OCI-LY7 (cell line): ENCODE measurements at regions not wholly inside any gene's neighbourhood (a gene's known extent, or its start where the extent isn't known, plus 50 kb on each side); places are given as distances from the start of the nearest gene placed in this dataset.

Experiments used
- BruUV-seq: library from RNA; stranded (reverse); fragments of 400-500 nt; replicated peaks from 2 replicates; lab custom pipeline; 2021; lab: Mats Ljungman, UMichigan
- CTCF ChIA-PET: fragments of 300-600 bp; sonication (Branson Sonifier 250); formaldehyde crosslinking; loops from one replicate; lab custom pipeline; 2022; ENCODE audit warnings: antibody characterized with exemption; ENCODE audit not compliant: unreplicated experiment; lab: Charles Lee
- POLR2A ChIA-PET: fragments of 300-600 bp; sonication (Branson Sonifier 250); formaldehyde crosslinking; loops from one replicate; lab custom pipeline; 2022; ENCODE audit warnings: antibody characterized with exemption; lab: Charles Lee
- DNase-seq: peaks from one replicate; pipeline ENCODE4 v3.0.0-alpha.2; 2015; ENCODE audit warnings: low spot score
- H2AFZ ChIP-seq: fragments of 200-600 bp; sonication (generic), shearing (Covaris generic); 2 replicates; pipeline ENCODE4 v1.6.1; 2014; ENCODE audit warnings: mild to moderate bottlenecking, antibody characterized with exemption, low read length, moderate library complexity
- H3K27ac ChIP-seq: fragments of 200-600 bp; sonication (generic); 2 replicates; pipeline ENCODE4 v1.5.1; 2014; ENCODE audit warnings: mixed run types, low read depth, mild to moderate bottlenecking, moderate library complexity, low read length, inconsistent platforms; ENCODE audit not compliant: poor library complexity, severe bottlenecking
- H3K36me3 ChIP-seq: fragments of 200-600 bp; sonication (generic); 2 replicates; pipeline ENCODE4 v1.6.1; 2014; ENCODE audit warnings: mild to moderate bottlenecking, antibody characterized with exemption, low read length, moderate library complexity, mixed read lengths; ENCODE audit not compliant: insufficient read depth
- H3K4me1 ChIP-seq: fragments of 200-600 bp; sonication (generic); 2 replicates; pipeline ENCODE4 v1.5.1; 2014; ENCODE audit warnings: mild to moderate bottlenecking, low read length; ENCODE audit not compliant: insufficient read depth, poor library complexity, severe bottlenecking
- H3K4me2 ChIP-seq: fragments of 200-600 bp; sonication (generic); 2 replicates; pipeline ENCODE4 v1.6.1; 2014; ENCODE audit warnings: mild to moderate bottlenecking, low read length
- H3K4me3 ChIP-seq: fragments of 200-600 bp; sonication (generic); 2 replicates; pipeline ENCODE4 v1.5.1; 2014; ENCODE audit warnings: mild to moderate bottlenecking, low read depth, low read length; ENCODE audit not compliant: poor library complexity, severe bottlenecking
- H3K79me2 ChIP-seq: fragments of 200-600 bp; sonication (generic); 2 replicates; pipeline ENCODE4 v1.6.1; 2016; ENCODE audit warnings: low read depth, mild to moderate bottlenecking, low read length, moderate library complexity, mixed read lengths; ENCODE audit not compliant: insufficient read depth
- H3K9me2 ChIP-seq: fragments of 200-600 bp; sonication (generic); 2 replicates; pipeline ENCODE4 v1.6.1; 2016; ENCODE audit warnings: mild to moderate bottlenecking, low read length, mixed read lengths; ENCODE audit not compliant: insufficient read depth
- H3K9me3 ChIP-seq: fragments of 200-600 bp; sonication (generic); 2 replicates; pipeline ENCODE4 v1.6.1; 2014; ENCODE audit warnings: mild to moderate bottlenecking, mixed run types, low read length, mixed read lengths
- H4K20me1 ChIP-seq: fragments of 200-600 bp; sonication (generic); 2 replicates; pipeline ENCODE4 v1.6.1; 2014; ENCODE audit warnings: mild to moderate bottlenecking, antibody characterized with exemption, low read length, moderate library complexity, mixed read lengths; ENCODE audit not compliant: insufficient read depth
- CTCF ChIP-seq: fragments of 200-600 bp; sonication (generic); conservative IDR thresholded peaks from 2 replicates; pipeline ENCODE4 v1.5.1; 2014; ENCODE audit warnings: mild to moderate bottlenecking, antibody characterized with exemption, low read length, moderate library complexity, mixed read lengths
- EZH2phosphoT487 ChIP-seq: fragments of 200-600 bp; sonication (generic); IDR thresholded peaks from 2 replicates; pipeline ENCODE4 v1.6.1; 2018; ENCODE audit warnings: low read depth, borderline replicate concordance, mild to moderate bottlenecking, mixed run types, antibody characterized with exemption, low read length, moderate library complexity, mixed read lengths
- intact Hi-C: fragments of 100-400 bp; cut with micrococcal nuclease; formaldehyde crosslinking; loops from one replicate; pipeline ENCODE4 v1.10.0; 2022; ENCODE audit not compliant: unreplicated experiment

- no peak for TF ChIP-seq CTCF
- no peak for TF ChIP-seq EZH2phosphoT487
- Histone ChIP-seq H3K36me3 (no peaks in the 10 kb centered on the region), H3K4me2 (no peak overlapping the region), H2AFZ (no peak overlapping the region), H3K4me3 (no peak overlapping the region), H3K27ac (no peak overlapping the region), H3K9me3 (no peaks in the 10 kb centered on the region), H3K9me2 (no peaks in the 10 kb centered on the region), H3K4me1 (no peaks in the 10 kb centered on the region), H4K20me1 (no peaks in the 10 kb centered on the region), H3K79me2 (no peaks in the 10 kb centered on the region)
- intact Hi-C loops, result no loop called here
- no TSS peak for BruUV-seq
- CTCF ChIA-PET, result no interaction called here
- POLR2A ChIA-PET, result no interaction called here
- no peak for DNase-seq
Observed at GRCh38 chr3:144762091-144762490, 790.5 kb downstream of the DIPK2A start.

DNA sequence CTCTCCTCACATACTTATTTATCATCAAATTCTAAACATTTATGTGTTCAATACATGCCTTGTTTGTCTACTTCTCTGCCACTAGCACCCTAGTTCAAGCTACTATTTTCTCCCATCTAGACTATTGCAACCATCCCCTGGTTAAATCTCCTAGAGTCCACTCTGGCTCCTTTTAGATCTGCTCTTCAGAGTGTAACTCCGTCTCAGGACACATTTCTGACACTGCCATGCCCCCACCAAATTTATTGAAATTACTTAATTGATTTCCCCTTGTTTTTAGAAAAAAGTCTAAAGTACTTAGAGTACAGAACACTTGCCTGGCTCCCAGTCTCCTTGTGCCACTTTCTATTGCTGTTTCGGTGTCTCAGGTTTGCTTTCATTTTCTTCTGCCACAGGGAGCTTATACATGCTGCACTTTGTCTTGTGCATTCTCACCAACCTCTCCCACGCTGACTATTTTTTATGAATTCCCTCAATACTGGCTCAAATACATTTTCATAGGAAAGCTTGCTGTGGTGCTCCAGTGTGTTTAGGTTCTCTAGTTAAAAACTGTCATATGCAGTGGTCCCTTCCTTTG, 792.3 kb downstream of the DIPK2A start:
- no peak overlapping the region for H2AFZ ChIP-seq
- no peaks in the 10 kb centered on the region for H3K36me3 ChIP-seq
- no TSS peak for BruUV-seq
- CTCF ChIA-PET, result no interaction called here
- no peaks in the 10 kb centered on the region for H3K79me2 ChIP-seq
- H3K9me2 ChIP-seq, result no peaks in the 10 kb centered on the region
- no peaks in the 10 kb centered on the region for H4K20me1 ChIP-seq
- no peak overlapping the region for H3K4me2 ChIP-seq
- POLR2A ChIA-PET, result interaction anchor here (0.7 kb wide), 1 partner anchor 624 kb away, joined by 4 read pairs; no protein-coding TSS in a partner anchor
- H3K4me1 ChIP-seq, result no peaks in the 10 kb centered on the region
- no peak for DNase-seq
- H3K27ac ChIP-seq, result no peak overlapping the region
- no peaks in the 10 kb centered on the region for H3K9me3 ChIP-seq
- no peak for TF ChIP-seq EZH2phosphoT487
- no peak for TF ChIP-seq CTCF
- no peak overlapping the region for H3K4me3 ChIP-seq
- intact Hi-C loops, result no loop called here

DNA sequence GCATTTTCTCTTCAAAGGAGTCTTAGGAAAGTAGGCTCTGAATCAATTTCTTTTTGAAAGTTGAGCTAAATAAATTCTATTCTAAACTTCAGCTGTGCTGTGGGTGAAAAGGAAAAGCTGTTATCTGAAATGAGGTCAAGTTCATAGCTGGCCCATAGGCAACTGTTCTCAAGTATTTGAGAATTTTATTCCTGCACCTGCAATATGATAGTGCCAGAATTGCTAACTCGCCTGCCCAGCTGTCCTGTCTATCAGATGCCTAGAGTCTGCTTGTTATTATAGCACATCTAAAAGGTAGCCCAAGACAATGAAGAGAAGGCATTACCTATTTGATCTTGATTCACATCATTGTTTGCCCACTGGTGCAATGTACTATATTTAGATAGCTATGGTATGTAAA, 798.7 kb downstream of the DIPK2A start:
- H3K36me3 ChIP-seq, result no peaks in the 10 kb centered on the region
- ChIA-PET CTCF (no interaction called here), POLR2A (interaction anchor here (0.7 kb wide), 1 partner anchor 849 kb away, joined by 3 read pairs; no protein-coding TSS in a partner anchor)
- H3K4me1 ChIP-seq, result no peaks in the 10 kb centered on the region
- H3K4me2 ChIP-seq, result no peak overlapping the region
- H3K4me3 ChIP-seq, result no peak overlapping the region
- BruUV-seq, result no TSS peak
- no peak for DNase-seq
- H2AFZ ChIP-seq, result no peak overlapping the region
- no peaks in the 10 kb centered on the region for H3K9me2 ChIP-seq
- no peaks in the 10 kb centered on the region for H3K79me2 ChIP-seq
- intact Hi-C loops, result no loop called here
- H3K9me3 ChIP-seq, result no peaks in the 10 kb centered on the region
- no peaks in the 10 kb centered on the region for H4K20me1 ChIP-seq
- no peak overlapping the region for H3K27ac ChIP-seq
- TF ChIP-seq EZH2phosphoT487 (no peak), CTCF (no peak)
